ENCODE measurements at regions not wholly inside any gene's neighbourhood (a gene's known extent, or its start where the extent isn't known, plus 50 kb on each side); places are given as distances from the start of the nearest gene placed in this dataset.

DNA sequence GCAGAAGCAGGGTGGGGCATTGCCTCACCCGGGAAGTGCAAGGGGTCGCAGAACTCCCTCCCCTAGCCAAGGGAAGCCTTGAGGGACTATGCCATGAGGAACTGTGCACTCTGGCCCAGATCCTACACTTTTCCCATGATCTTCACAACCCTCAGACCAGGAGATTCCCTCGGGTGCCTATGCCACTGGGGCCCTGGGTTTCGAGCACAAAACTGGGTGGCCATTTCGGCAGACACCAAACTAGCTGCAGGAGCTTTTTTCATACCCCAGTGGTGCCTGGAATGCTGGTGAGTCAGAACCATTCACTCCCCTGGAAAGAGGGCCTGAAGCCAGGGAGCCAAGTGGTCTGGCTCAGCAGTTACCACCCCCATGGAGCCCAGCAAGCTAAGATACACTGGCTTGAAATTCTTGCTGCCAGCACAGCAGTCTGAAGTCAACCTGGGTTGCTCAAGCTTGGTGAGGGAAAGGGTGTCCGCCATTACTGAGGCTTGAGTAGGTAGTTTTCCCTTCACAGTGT, 573.7 kb upstream of the ANO3 start:
- no peaks in the 10 kb centered on the region for H3K27me3 Mint-ChIP-seq
- peaks cover 21% of the 10 kb centered on the region for H3K9me3 Mint-ChIP-seq
- H3K4me3 Mint-ChIP-seq, result no peak overlapping the region
- no peaks in the 10 kb centered on the region for H3K4me1 Mint-ChIP-seq
- DNase-seq (ENCODE audit: low spot score in 2 of 2) (no peak), ATAC-seq (replicated peaks; ENCODE audit: extremely low read depth, poor library complexity, severe bottlenecking) (no peak)
- no peaks in the 10 kb centered on the region for H3K36me3 Mint-ChIP-seq (ENCODE audit: insufficient read depth)
- no peak overlapping the region for H3K27ac Mint-ChIP-seq (ENCODE audit: low read depth)

DNA sequence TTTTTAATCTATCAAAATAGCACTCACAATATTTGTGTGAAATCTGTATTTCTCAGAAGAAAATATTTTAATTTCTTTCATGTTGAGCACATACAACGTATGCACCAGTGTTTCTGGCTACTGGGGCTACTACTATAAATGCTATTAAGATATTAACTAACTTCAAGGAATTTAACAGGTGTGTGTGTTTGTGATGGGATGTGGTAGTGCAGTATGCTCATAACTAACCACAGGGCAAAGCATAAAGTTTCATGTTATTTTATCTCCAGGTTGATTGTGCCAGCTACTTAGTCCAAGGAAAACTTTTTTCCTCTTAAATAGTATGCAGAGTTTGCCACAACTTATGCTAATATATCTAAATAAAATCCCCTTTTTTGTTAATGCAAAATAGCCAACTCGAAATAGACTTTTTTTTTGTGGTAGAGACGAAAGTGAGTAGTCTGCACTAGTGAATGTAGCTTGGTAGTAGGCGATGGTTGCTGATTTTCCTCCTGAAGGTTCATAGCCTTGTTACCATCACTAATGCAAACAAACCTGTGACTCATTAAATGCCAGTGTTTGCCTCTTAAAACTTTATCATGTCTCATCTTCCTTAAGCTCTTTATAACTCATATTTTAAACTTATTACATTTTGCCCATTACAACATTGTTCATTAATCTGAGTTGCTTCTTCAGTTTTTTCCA, 565.5 kb upstream of the ANO3 start:
- Mint-ChIP-seq H3K4me3 (no peak overlapping the region), H3K27ac (ENCODE audit: low read depth) (no peak overlapping the region), H3K36me3 (ENCODE audit: insufficient read depth) (no peaks in the 10 kb centered on the region), H3K27me3 (no peaks in the 10 kb centered on the region), H3K4me1 (no peaks in the 10 kb centered on the region), H3K9me3 (peaks cover 23% of the 10 kb centered on the region)
- ATAC-seq (replicated peaks; ENCODE audit: extremely low read depth, poor library complexity, severe bottlenecking), result no peak
- DNase-seq (ENCODE audit: low spot score in 2 of 2), result no peak

DNA sequence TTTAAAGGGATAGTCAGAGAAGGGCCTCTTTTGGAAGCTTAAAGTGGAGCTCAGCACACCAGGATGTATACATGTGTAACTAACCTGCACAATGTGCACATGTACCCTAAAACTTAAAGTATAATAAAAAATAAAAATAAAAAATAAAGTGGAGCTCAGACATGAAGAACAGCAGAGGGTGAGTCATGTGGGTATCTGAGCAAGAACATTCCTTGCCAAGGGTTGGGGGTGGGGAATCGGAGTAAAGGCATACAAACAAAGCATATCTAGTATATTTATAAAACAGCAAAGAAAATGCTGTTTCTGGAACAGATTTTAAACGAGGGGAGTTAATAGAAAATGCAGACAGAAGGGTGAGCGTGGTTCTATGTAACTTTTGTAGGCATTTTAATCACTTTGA, 562.6 kb upstream of the ANO3 start:
- no peaks in the 10 kb centered on the region for H3K27me3 Mint-ChIP-seq
- H3K27ac Mint-ChIP-seq (ENCODE audit: low read depth), result no peak overlapping the region
- no peak overlapping the region for H3K4me3 Mint-ChIP-seq
- ATAC-seq (replicated peaks; ENCODE audit: extremely low read depth, poor library complexity, severe bottlenecking), result no peak
- no peaks in the 10 kb centered on the region for H3K36me3 Mint-ChIP-seq (ENCODE audit: insufficient read depth)
- DNase-seq (ENCODE audit: low spot score in 2 of 2), result no peak
- H3K9me3 Mint-ChIP-seq, result peaks cover 18% of the 10 kb centered on the region
- H3K4me1 Mint-ChIP-seq, result no peaks in the 10 kb centered on the region

DNA sequence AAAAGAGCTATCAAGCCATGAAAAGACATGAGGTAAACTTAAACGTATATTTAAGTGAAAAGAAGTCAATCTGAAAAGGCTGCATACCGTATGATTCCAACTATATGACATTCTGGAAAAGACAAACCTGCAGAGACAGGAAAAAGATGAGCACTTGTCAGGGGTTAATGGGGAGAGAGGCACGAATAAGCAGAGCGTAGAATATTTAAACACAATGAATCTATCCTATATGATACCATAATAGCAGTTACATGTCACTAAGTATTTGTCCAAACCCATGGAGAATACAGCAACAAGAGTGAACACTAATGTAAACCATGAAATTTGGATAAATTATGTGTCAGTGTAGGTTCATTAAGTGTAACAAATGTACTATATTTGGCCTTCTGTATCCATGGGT, 560.3 kb upstream of the ANO3 start:
- H3K4me3 Mint-ChIP-seq, result no peak overlapping the region
- H3K36me3 Mint-ChIP-seq (ENCODE audit: insufficient read depth), result no peaks in the 10 kb centered on the region
- H3K27me3 Mint-ChIP-seq, result no peaks in the 10 kb centered on the region
- no peaks in the 10 kb centered on the region for H3K4me1 Mint-ChIP-seq
- ATAC-seq (replicated peaks; ENCODE audit: extremely low read depth, poor library complexity, severe bottlenecking) (no peak), DNase-seq (ENCODE audit: low spot score in 2 of 2) (no peak)
- no peak overlapping the region for H3K27ac Mint-ChIP-seq (ENCODE audit: low read depth)
- H3K9me3 Mint-ChIP-seq, result peaks cover 10% of the 10 kb centered on the region

DNA sequence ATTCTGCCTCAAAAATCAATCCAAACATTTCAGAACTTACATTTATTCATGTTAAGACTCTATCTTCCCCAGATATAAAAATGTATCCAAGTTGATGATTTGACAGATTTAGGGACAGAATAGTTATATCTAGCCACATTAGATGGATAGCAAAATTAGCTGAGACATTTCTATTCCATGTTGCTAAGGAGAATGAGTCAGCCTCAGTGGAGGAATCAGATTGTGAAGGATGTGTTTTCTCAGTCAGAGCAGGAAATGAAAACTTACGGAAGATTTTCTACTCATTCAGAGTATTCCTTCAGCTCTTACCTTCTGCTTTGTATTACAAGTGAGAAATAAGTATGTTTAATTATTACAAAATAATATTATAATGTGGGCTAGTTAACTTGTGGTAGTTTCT, 556.3 kb upstream of the ANO3 start:
- Mint-ChIP-seq H3K36me3 (ENCODE audit: insufficient read depth) (no peaks in the 10 kb centered on the region), H3K4me1 (no peaks in the 10 kb centered on the region), H3K27me3 (no peaks in the 10 kb centered on the region), H3K9me3 (peaks cover 13% of the 10 kb centered on the region), H3K4me3 (no peak overlapping the region), H3K27ac (ENCODE audit: low read depth) (no peak overlapping the region)
- DNase-seq (ENCODE audit: low spot score in 2 of 2) (no peak), ATAC-seq (replicated peaks; ENCODE audit: extremely low read depth, poor library complexity, severe bottlenecking) (no peak)

DNA sequence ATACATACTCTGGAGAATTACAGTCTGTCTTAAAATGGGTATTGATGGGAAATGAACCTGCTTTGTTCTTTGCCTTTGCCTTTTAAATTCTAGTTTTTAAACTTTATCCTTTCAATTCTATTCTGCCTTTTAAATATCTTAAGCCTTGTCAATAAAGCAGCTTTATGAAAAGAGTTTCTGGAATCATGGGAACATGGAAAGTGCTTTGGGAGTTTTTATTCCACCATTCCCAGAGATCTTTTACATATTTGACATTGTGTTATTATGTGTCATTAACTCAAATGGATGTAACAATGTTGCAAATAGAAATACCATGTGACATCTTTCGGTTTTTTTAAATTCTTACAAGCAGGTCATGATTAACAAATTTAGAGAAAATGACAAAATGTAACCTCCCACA, 555.7 kb upstream of the ANO3 start:
- Mint-ChIP-seq H3K4me3 (no peak overlapping the region), H3K36me3 (ENCODE audit: insufficient read depth) (no peaks in the 10 kb centered on the region), H3K4me1 (no peaks in the 10 kb centered on the region), H3K27ac (ENCODE audit: low read depth) (no peak overlapping the region), H3K9me3 (peaks cover 10% of the 10 kb centered on the region), H3K27me3 (no peaks in the 10 kb centered on the region)
- DNase-seq (ENCODE audit: low spot score in 2 of 2), result no peak
- no peak for ATAC-seq (replicated peaks; ENCODE audit: extremely low read depth, poor library complexity, severe bottlenecking)

DNA sequence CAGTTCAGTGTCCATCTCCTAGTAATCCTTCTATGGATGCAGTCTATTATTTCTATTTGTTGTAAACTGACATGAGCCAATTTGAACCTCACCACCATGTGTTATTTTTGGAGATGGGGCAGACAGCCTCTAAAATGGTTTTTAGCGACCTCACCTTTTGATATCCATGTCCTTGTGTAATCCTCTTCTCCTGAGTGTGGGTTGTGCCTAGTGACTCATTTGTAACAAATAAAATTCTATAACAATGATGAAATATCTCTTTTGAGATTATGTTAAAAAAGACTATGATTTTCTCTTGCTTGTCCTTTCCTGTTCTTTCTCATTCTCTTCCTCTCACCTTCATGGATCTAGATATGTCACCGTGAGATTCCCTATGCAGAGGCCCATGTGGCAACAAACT, 554.6 kb upstream of the ANO3 start:
- H3K36me3 Mint-ChIP-seq (ENCODE audit: insufficient read depth), result no peaks in the 10 kb centered on the region
- no peaks in the 10 kb centered on the region for H3K4me1 Mint-ChIP-seq
- no peak overlapping the region for H3K27ac Mint-ChIP-seq (ENCODE audit: low read depth)
- peaks cover 18% of the 10 kb centered on the region for H3K9me3 Mint-ChIP-seq
- DNase-seq (ENCODE audit: low spot score in 2 of 2), result no peak
- H3K4me3 Mint-ChIP-seq, result no peak overlapping the region
- ATAC-seq (replicated peaks; ENCODE audit: extremely low read depth, poor library complexity, severe bottlenecking), result no peak
- no peaks in the 10 kb centered on the region for H3K27me3 Mint-ChIP-seq

DNA sequence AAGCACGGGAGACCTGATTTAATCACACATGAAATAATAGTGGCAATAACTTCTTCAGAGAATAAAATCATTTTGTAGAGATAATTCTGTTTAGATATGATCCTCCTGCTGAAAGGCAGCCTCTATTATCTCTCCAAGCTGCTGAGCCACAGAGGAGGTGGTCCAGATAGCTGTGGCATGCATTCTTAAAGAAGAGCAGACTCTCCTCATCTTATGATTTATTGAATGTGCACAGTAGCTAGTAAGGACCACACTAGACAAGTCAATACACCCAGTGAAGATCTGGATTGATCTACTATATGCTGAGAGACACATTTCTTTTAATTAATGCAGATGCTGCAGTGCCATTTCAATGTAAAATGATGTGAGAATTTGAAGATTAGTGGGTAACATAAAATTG, 552.9 kb upstream of the ANO3 start:
- DNase-seq (ENCODE audit: low spot score in 2 of 2), result no peak
- H3K4me1 Mint-ChIP-seq, result no peaks in the 10 kb centered on the region
- no peak overlapping the region for H3K27ac Mint-ChIP-seq (ENCODE audit: low read depth)
- no peaks in the 10 kb centered on the region for H3K36me3 Mint-ChIP-seq (ENCODE audit: insufficient read depth)
- no peak for ATAC-seq (replicated peaks; ENCODE audit: extremely low read depth, poor library complexity, severe bottlenecking)
- H3K27me3 Mint-ChIP-seq, result no peaks in the 10 kb centered on the region
- H3K9me3 Mint-ChIP-seq, result peaks cover 35% of the 10 kb centered on the region
- H3K4me3 Mint-ChIP-seq, result no peak overlapping the region

DNA sequence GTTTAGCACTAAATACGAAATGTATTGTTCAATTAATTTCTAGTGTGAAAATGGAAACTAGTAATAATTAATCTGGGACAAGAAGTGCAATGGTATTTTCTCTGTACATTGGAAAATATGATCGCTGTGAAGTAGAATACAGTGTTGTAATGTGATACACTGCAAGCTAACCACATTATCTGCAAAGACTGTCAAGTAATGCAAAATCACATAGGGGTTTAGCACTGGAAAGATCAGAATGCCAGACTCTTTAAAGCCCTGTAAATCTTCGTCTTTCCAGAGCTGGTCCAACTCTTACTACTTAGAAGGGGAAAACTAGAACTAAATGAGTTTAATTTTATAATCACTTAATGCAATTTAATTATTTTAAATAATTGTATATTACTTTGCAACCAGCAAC, 544.5 kb upstream of the ANO3 start:
- Mint-ChIP-seq H3K4me3 (no peak overlapping the region), H3K36me3 (ENCODE audit: insufficient read depth) (no peaks in the 10 kb centered on the region), H3K9me3 (peaks cover 37% of the 10 kb centered on the region), H3K4me1 (no peaks in the 10 kb centered on the region), H3K27ac (ENCODE audit: low read depth) (no peak overlapping the region), H3K27me3 (no peaks in the 10 kb centered on the region)
- ATAC-seq (replicated peaks; ENCODE audit: extremely low read depth, poor library complexity, severe bottlenecking) (no peak), DNase-seq (ENCODE audit: low spot score in 2 of 2) (no peak)

DNA sequence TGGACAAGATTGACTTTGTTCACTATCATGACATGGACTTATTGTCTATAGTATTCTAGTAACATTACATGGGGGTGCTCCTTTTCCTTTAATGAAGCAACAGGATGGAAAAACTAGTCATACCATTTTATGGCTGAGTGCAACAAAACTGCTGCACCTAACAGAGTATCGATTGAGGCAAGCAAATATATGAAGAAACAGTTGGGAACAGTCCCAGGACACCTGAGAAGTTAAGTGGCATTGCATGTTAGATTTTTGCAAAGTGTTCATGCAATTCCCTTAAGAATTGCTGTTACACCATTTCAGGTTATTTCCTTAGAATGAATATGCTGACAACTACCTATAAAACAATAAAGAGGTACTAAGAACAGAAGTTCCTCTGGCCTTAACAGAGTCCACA, 541.5 kb upstream of the ANO3 start:
- no peak overlapping the region for H3K27ac Mint-ChIP-seq (ENCODE audit: low read depth)
- ATAC-seq (replicated peaks; ENCODE audit: extremely low read depth, poor library complexity, severe bottlenecking), result no peak
- no peak for DNase-seq (ENCODE audit: low spot score in 2 of 2)
- no peaks in the 10 kb centered on the region for H3K4me1 Mint-ChIP-seq
- H3K27me3 Mint-ChIP-seq, result no peaks in the 10 kb centered on the region
- H3K9me3 Mint-ChIP-seq, result peaks cover 11% of the 10 kb centered on the region
- no peaks in the 10 kb centered on the region for H3K36me3 Mint-ChIP-seq (ENCODE audit: insufficient read depth)
- H3K4me3 Mint-ChIP-seq, result no peak overlapping the region

DNA sequence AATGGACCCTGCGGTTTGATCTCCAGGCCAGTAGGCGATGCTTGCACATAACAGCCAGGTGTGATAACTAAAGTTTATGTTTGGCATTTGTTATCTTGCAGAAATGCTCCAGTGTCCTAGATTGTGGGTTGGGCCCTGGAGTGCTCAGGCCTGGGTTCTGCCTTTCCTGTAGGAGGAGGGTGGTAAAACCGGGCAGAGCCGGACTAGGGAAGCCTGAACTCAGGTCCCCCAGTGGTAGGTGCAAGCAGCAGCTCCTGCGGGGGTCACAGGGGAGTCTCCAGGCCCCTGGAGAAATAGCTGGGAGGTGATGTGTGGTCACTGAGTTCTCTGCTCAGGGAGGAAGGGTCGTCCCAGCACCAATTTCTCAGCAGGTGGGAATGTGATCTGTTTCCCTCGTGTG, 538.3 kb upstream of the ANO3 start:
- H3K27ac Mint-ChIP-seq (ENCODE audit: low read depth), result no peak overlapping the region
- H3K4me3 Mint-ChIP-seq, result no peak overlapping the region
- no peak for ATAC-seq (replicated peaks; ENCODE audit: extremely low read depth, poor library complexity, severe bottlenecking)
- no peak for DNase-seq (ENCODE audit: low spot score in 2 of 2)
- H3K27me3 Mint-ChIP-seq, result no peaks in the 10 kb centered on the region
- H3K9me3 Mint-ChIP-seq, result peaks cover 9% of the 10 kb centered on the region
- H3K4me1 Mint-ChIP-seq, result no peaks in the 10 kb centered on the region
- no peaks in the 10 kb centered on the region for H3K36me3 Mint-ChIP-seq (ENCODE audit: insufficient read depth)

DNA sequence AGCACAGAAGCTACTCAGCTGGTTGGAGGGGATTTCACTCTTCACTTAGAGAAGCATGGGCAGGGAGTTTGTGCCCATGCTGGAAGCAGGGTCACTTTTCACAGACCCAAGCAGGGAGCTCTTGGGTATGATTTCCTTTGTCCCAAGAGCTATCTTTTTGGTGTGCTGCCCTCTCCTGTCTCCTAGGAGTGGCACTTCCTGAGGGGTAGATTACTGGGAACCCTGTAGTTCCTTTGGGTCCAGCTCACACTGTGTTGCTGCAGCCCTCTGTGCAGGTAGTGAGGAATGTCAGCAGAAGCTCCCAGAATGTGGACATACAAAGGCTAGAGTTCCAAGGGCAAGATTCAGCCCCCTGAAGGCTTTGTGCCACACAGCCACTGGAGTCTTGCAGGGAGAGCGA, 537.1 kb upstream of the ANO3 start:
- no peaks in the 10 kb centered on the region for H3K27me3 Mint-ChIP-seq
- DNase-seq (ENCODE audit: low spot score in 2 of 2) (no peak), ATAC-seq (replicated peaks; ENCODE audit: extremely low read depth, poor library complexity, severe bottlenecking) (no peak)
- H3K4me3 Mint-ChIP-seq, result no peak overlapping the region
- H3K9me3 Mint-ChIP-seq, result peaks cover 10% of the 10 kb centered on the region
- no peaks in the 10 kb centered on the region for H3K36me3 Mint-ChIP-seq (ENCODE audit: insufficient read depth)
- H3K4me1 Mint-ChIP-seq, result no peaks in the 10 kb centered on the region
- H3K27ac Mint-ChIP-seq (ENCODE audit: low read depth), result no peak overlapping the region

DNA sequence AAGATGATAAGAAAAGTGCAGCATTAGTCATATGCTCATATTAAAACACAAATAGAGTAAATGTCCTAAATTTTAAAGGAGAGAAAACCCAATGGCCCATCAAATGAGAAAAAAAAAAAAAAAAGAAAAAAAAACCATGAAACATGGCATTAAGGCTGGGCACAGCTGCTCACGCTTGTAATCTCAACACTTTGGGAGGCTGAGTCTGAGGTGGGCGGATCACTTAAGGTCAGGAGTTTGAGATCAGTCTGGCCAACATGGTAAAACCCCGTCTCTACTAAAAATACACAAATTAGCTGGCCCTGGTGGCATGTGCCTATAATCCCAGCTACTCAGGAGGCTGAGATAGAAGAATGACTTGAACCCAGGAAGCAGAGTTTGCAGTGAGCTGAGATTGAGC, 515.5 kb upstream of the ANO3 start:
- DNase-seq (ENCODE audit: low spot score in 2 of 2), result no peak
- Mint-ChIP-seq H3K27ac (ENCODE audit: low read depth) (no peak overlapping the region), H3K4me3 (no peak overlapping the region), H3K27me3 (no peaks in the 10 kb centered on the region), H3K9me3 (peaks cover 11% of the 10 kb centered on the region), H3K4me1 (no peaks in the 10 kb centered on the region), H3K36me3 (ENCODE audit: insufficient read depth) (no peaks in the 10 kb centered on the region)
- no peak for ATAC-seq (replicated peaks; ENCODE audit: extremely low read depth, poor library complexity, severe bottlenecking)
